IMR-90 (cell line): ENCODE measurements at regions not wholly inside any gene's neighbourhood (a gene's known extent, or its start where the extent isn't known, plus 50 kb on each side); places are given as distances from the start of the nearest gene placed in this dataset.

Source experiments
- ATAC-seq: fragments of 200-7000 bp; cut with Tn5 transposase; 2 replicates; pipeline ENCODE4 v1.9.1; 2020; ENCODE audit warnings: low read depth, mild to moderate bottlenecking, moderate library complexity
- BruUV-seq: library from RNA; stranded (reverse); fragments of 400-500 nt; replicated peaks from 2 replicates; lab custom pipeline; 2021; lab: Mats Ljungman, UMichigan
- CTCF ChIA-PET: fragments of 300-600 bp; formaldehyde crosslinking; extraction: SDS; loops from one replicate; lab custom pipeline; 2021; ENCODE audit warnings: antibody characterized with exemption; lab: Yijun Ruan, JAX
- POLR2A ChIA-PET: fragments of 300-600 bp; sonication (Branson Sonifier 250); formaldehyde crosslinking; loops from one replicate; lab custom pipeline; 2022; ENCODE audit warnings: antibody characterized with exemption; ENCODE audit not compliant: unreplicated experiment; lab: Charles Lee
- DNase-seq: peaks from one replicate; pipeline ENCODE4 v3.0.0; 2013
- H2AFZ ChIP-seq: replicated peaks from 2 replicates; pipeline ENCODE3; 2013; ENCODE audit warnings: low read length, mild to moderate bottlenecking; ENCODE audit not compliant: poor library complexity
- H2AK5ac ChIP-seq: 2 replicates; pipeline ENCODE4 v1.6.1; 2013; ENCODE audit warnings: low read depth, low read length, inconsistent platforms
- H2AK9ac ChIP-seq: replicated peaks from 2 replicates; pipeline ENCODE3; 2013; ENCODE audit warnings: mild to moderate bottlenecking, low read depth, low read length, moderate library complexity; ENCODE audit not compliant: poor library complexity
- H2BK120ac ChIP-seq: 2 replicates; pipeline ENCODE4 v1.6.1; 2013; ENCODE audit warnings: low read depth, low read length, inconsistent platforms
- H2BK15ac ChIP-seq: 3 replicates; pipeline ENCODE4 v1.6.1; 2013; ENCODE audit warnings: low read depth, low read length, inconsistent platforms
- H2BK20ac ChIP-seq: 2 replicates; pipeline ENCODE4 v1.6.1; 2013; ENCODE audit warnings: low read depth, mild to moderate bottlenecking, inconsistent platforms, low read length, moderate library complexity
- H2BK5ac ChIP-seq: 2 replicates; pipeline ENCODE4 v1.6.1; 2013; ENCODE audit warnings: mild to moderate bottlenecking, low read depth, low read length, inconsistent platforms; ENCODE audit not compliant: poor library complexity, severe bottlenecking
- H3K14ac ChIP-seq: replicated peaks from 2 replicates; pipeline ENCODE4 v1.6.1; 2013; ENCODE audit warnings: low read depth, low read length, inconsistent platforms
- H3K18ac ChIP-seq: 2 replicates; pipeline ENCODE4 v1.6.1; 2013; ENCODE audit warnings: low read depth, low read length, control low read depth
- H3K23ac ChIP-seq: 2 replicates; pipeline ENCODE4 v1.6.1; 2013; ENCODE audit warnings: low read depth, low read length, inconsistent platforms
- H3K27ac ChIP-seq: 2 replicates; pipeline ENCODE4 v1.5.1; 2013; ENCODE audit warnings: mild to moderate bottlenecking, control low read depth, low read length; ENCODE audit not compliant: insufficient read depth
- H3K27me3 ChIP-seq: 2 replicates; pipeline ENCODE4 v1.6.1; 2013; ENCODE audit warnings: low read length; ENCODE audit not compliant: control insufficient read depth, insufficient read depth
- H3K36me3 ChIP-seq: 2 replicates; pipeline ENCODE4 v1.6.1; 2013; ENCODE audit warnings: low read length, mixed read lengths; ENCODE audit not compliant: control insufficient read depth, insufficient read depth
- H3K4ac ChIP-seq: 2 replicates; pipeline ENCODE4 v1.6.1; 2013; ENCODE audit warnings: low read depth, low read length, inconsistent platforms
- H3K4me1 ChIP-seq: 2 replicates; pipeline ENCODE4 v1.6.1; 2013; ENCODE audit warnings: low read length, mixed read lengths; ENCODE audit not compliant: control insufficient read depth, insufficient read depth
- H3K4me2 ChIP-seq: 2 replicates; pipeline ENCODE4 v1.6.1; 2013; ENCODE audit warnings: low read depth, mild to moderate bottlenecking, control low read depth, low read length, moderate library complexity
- H3K4me3 ChIP-seq: 2 replicates; pipeline ENCODE4 v1.5.1; 2013; ENCODE audit warnings: low read depth, mild to moderate bottlenecking, control low read depth, low read length, moderate library complexity; ENCODE audit not compliant: insufficient read depth
- H3K56ac ChIP-seq: 2 replicates; pipeline ENCODE4 v1.6.1; 2013; ENCODE audit warnings: low read length, inconsistent platforms; ENCODE audit not compliant: insufficient read depth; ENCODE audit errors: extremely low read depth
- H3K79me1 ChIP-seq, 2 experiments: 2 replicates each; pipeline ENCODE4 v1.6.1; 2013; ENCODE audit warnings: low read length in 2 of 2, inconsistent platforms in 1 of 2, low read depth in 1 of 2
- H3K9ac ChIP-seq: 2 replicates; pipeline ENCODE4 v1.6.1; 2013; ENCODE audit warnings: low read depth, low read length, control low read depth
- H3K9me1 ChIP-seq: 2 replicates; pipeline ENCODE4 v1.6.1; 2013; ENCODE audit warnings: low read length, inconsistent platforms; ENCODE audit not compliant: insufficient read depth
- H3K9me3 ChIP-seq: 2 replicates; pipeline ENCODE4 v1.6.1; 2013; ENCODE audit warnings: low read length; ENCODE audit not compliant: control insufficient read depth, insufficient read depth
- H4K20me1 ChIP-seq: 2 replicates; pipeline ENCODE4 v1.6.1; 2013; ENCODE audit warnings: low read length, inconsistent platforms; ENCODE audit not compliant: insufficient read depth
- H4K5ac ChIP-seq: 2 replicates; pipeline ENCODE4 v1.6.1; 2013; ENCODE audit warnings: mild to moderate bottlenecking, low read depth, low read length, control low read depth
- H4K8ac ChIP-seq, 2 experiments: 2 replicates each; pipeline ENCODE4 v1.6.1; 2013; ENCODE audit warnings: low read depth in 2 of 2, low read length in 2 of 2, control low read depth in 1 of 2, inconsistent platforms in 1 of 2
- H4K91ac ChIP-seq: 2 replicates; pipeline ENCODE4 v1.6.1; 2013; ENCODE audit warnings: low read depth, low read length, inconsistent platforms; ENCODE audit not compliant: insufficient read depth
- BHLHE40 ChIP-seq: fragments of 150-350 bp; IDR thresholded peaks from 2 replicates; pipeline ENCODE4 v1.6.1; 2016; ENCODE audit warnings: mild to moderate bottlenecking, low read depth, low read length
- CEBPB ChIP-seq: IDR thresholded peaks from 2 replicates; pipeline ENCODE4 v1.6.1; 2012; ENCODE audit warnings: low read depth, low read length, improper control_type of control experiment
- CHD1 ChIP-seq: IDR thresholded peaks from 2 replicates; pipeline ENCODE4 v1.6.1; 2012; ENCODE audit warnings: low read depth, low read length, improper control_type of control experiment
- ELK1 ChIP-seq: fragments of 150-350 bp; IDR thresholded peaks from 2 replicates; pipeline ENCODE4 v1.6.1; 2016; ENCODE audit warnings: low read depth, mild to moderate bottlenecking, low read length, moderate library complexity, borderline replicate concordance
- FOS ChIP-seq: fragments of 150-350 bp; IDR thresholded peaks from 2 replicates; pipeline ENCODE4 v1.6.1; 2016; ENCODE audit warnings: low read depth, low read length
- MAFK ChIP-seq: IDR thresholded peaks from 2 replicates; pipeline ENCODE4 v1.6.1; 2012; ENCODE audit warnings: low read depth, low read length, improper control_type of control experiment
- MAZ ChIP-seq: IDR thresholded peaks from 2 replicates; pipeline ENCODE4 v1.6.1; 2012; ENCODE audit warnings: low read depth, mild to moderate bottlenecking, low read length, improper control_type of control experiment, moderate library complexity, borderline replicate concordance
- MXI1 ChIP-seq: IDR thresholded peaks from 2 replicates; pipeline ENCODE4 v1.6.1; 2012; ENCODE audit warnings: low read depth, mild to moderate bottlenecking, low read length, moderate library complexity, borderline replicate concordance
- NFE2L2 ChIP-seq: fragments of 150-350 bp; IDR thresholded peaks from 2 replicates; pipeline ENCODE4 v1.6.1; 2016; ENCODE audit warnings: low read depth, mild to moderate bottlenecking, low read length
- POLR2A ChIP-seq: IDR thresholded peaks from 2 replicates; pipeline ENCODE4 v1.6.1; 2012; ENCODE audit warnings: mild to moderate bottlenecking, low read depth, low read length
- RAD21 ChIP-seq: IDR thresholded peaks from 2 replicates; pipeline ENCODE4 v1.6.1; 2012; ENCODE audit warnings: low read length, improper control_type of control experiment
- RCOR1 ChIP-seq: IDR thresholded peaks from 2 replicates; pipeline ENCODE4 v1.6.1; 2012; ENCODE audit warnings: mild to moderate bottlenecking, low read length, improper control_type of control experiment; ENCODE audit not compliant: insufficient replicate concordance
- RFX5 ChIP-seq: IDR thresholded peaks from 2 replicates; pipeline ENCODE4 v1.8.0; 2012; ENCODE audit warnings: low read depth, mild to moderate bottlenecking, low read length, moderate library complexity
- SMC3 ChIP-seq: fragments of 150-350 bp; IDR thresholded peaks from 2 replicates; pipeline ENCODE4 v1.6.1; 2016; ENCODE audit warnings: low read depth, mild to moderate bottlenecking, antibody characterized with exemption, low read length, moderate library complexity
- USF2 ChIP-seq: fragments of 150-350 bp; IDR thresholded peaks from 2 replicates; pipeline ENCODE4 v1.6.1; 2017; ENCODE audit warnings: mild to moderate bottlenecking, antibody characterized with exemption, low read length, low read depth
- WGBS, 2 experiments: methylation state at CpG; one replicate each; pipeline versions ENCODE4 v1.1.5 to v1.1.7; 2013; ENCODE audit warnings: missing lambda C conversion rate in 2 of 2; ENCODE audit not compliant: insufficient read length in 1 of 2; ENCODE audit errors: extremely low coverage in 2 of 2; 5-methylcytosine and 5-hydroxymethylcytosine counted together
- dilution Hi-C: fragments of 300-500 bp; cut with HindIII; formaldehyde crosslinking; loops from one replicate; pipeline ENCODE4 v1.14.3; 2018; ENCODE audit warnings: low sequenced_read_pairs; ENCODE audit not compliant: unreplicated experiment
- in situ Hi-C: fragments of 300-500 bp; cut with MboI; formaldehyde crosslinking; loops from 3 replicates; pipeline ENCODE4 v1.14.3; 2019; ENCODE audit warnings: low sequenced_read_pairs, inconsistent platforms, mixed read lengths
- intact Hi-C: fragments of 100-400 bp; cut with micrococcal nuclease; formaldehyde crosslinking; loops from 2 replicates; pipeline ENCODE4 v1.10.0; 2022
- TF ChIP-seq, protein P1 (sequence below): conservative IDR thresholded peaks from 2 replicates; pipeline ENCODE4 v1.5.1; 2012; ENCODE audit warnings: mild to moderate bottlenecking, low read depth, low read length, improper control_type of control experiment

DNA sequence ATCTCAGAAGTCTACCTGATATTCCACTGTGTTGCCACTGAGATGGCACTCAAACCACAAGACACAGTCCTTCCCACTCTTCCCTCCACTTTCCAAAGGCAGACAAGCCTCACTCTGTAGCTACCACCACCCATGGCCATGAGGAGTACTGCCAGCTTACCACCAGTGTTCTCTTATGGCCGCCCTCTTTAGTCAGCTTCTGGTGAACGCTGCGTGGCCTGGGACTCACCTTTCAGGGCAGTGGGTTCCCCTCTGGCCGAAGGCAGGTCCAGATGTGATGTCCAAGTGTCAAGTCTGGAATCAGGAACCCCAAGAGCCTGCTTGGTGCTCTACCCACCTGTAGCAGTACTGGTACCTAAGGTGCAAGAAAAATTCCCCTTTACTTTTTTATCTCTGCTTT is 580.8 kb downstream of the LRRIQ3 start:
- H4K91ac ChIP-seq = no peak overlapping the region
- dilution Hi-C loops = no loop called here
- no peak overlapping the region for H3K27ac ChIP-seq
- no peak overlapping the region for H2AFZ ChIP-seq
- no CpG with 5 or more reads among the region's 4 CpGs for WGBS, 2 experiments
- H3K4me2 ChIP-seq = no peak overlapping the region
- no peak overlapping the region for H4K5ac ChIP-seq
- no peak overlapping the region for H3K14ac ChIP-seq
- H3K4me3 ChIP-seq = no peak overlapping the region
- no peaks in the 10 kb centered on the region for H3K9me1 ChIP-seq
- no peak overlapping the region for H2BK5ac ChIP-seq
- no peak overlapping the region for H3K9ac ChIP-seq
- no peak overlapping the region for H3K23ac ChIP-seq
- in situ Hi-C loops = no loop called here
- CTCF ChIA-PET = no interaction called here
- no peak overlapping the region for H3K4ac ChIP-seq
- H2BK20ac ChIP-seq = no peak overlapping the region
- H3K36me3 ChIP-seq = no peaks in the 10 kb centered on the region
- H3K18ac ChIP-seq = no peak overlapping the region
- H2BK120ac ChIP-seq = no peak overlapping the region
- H3K56ac ChIP-seq = no peak overlapping the region
- H4K8ac ChIP-seq = no peak overlapping the region
- DNase-seq (no peak), ATAC-seq (no peak)
- BruUV-seq = no TSS peak
- peaks cover 18% of the 10 kb centered on the region for H3K9me3 ChIP-seq
- intact Hi-C loops = no loop called here
- no peaks in the 10 kb centered on the region for H3K4me1 ChIP-seq
- POLR2A ChIA-PET = no interaction called here
- no peak overlapping the region for H2BK15ac ChIP-seq
- no peaks in the 10 kb centered on the region for H3K27me3 ChIP-seq
- no peak overlapping the region for H2AK5ac ChIP-seq
- no peaks in the 10 kb centered on the region for H3K79me1 ChIP-seq
- no peak for TF ChIP-seq NFE2L2
- TF ChIP-seq MXI1 = no peak
- TF ChIP-seq POLR2A = no peak
- no peak for TF ChIP-seq FOS
- TF ChIP-seq RAD21 = no peak
- no peak for TF ChIP-seq MAFK
- no peak for TF ChIP-seq SMC3
- no peak for TF ChIP-seq RCOR1
- TF ChIP-seq CHD1 = no peak
- TF ChIP-seq USF2 = no peak
- TF ChIP-seq, protein P1, sequence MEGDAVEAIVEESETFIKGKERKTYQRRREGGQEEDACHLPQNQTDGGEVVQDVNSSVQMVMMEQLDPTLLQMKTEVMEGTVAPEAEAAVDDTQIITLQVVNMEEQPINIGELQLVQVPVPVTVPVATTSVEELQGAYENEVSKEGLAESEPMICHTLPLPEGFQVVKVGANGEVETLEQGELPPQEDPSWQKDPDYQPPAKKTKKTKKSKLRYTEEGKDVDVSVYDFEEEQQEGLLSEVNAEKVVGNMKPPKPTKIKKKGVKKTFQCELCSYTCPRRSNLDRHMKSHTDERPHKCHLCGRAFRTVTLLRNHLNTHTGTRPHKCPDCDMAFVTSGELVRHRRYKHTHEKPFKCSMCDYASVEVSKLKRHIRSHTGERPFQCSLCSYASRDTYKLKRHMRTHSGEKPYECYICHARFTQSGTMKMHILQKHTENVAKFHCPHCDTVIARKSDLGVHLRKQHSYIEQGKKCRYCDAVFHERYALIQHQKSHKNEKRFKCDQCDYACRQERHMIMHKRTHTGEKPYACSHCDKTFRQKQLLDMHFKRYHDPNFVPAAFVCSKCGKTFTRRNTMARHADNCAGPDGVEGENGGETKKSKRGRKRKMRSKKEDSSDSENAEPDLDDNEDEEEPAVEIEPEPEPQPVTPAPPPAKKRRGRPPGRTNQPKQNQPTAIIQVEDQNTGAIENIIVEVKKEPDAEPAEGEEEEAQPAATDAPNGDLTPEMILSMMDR = no peak
- no peak for TF ChIP-seq ELK1
- no peak for TF ChIP-seq BHLHE40
- no peak for TF ChIP-seq CEBPB
- TF ChIP-seq RFX5 = no peak
- TF ChIP-seq MAZ = no peak
- no peak overlapping the region for H2AK9ac ChIP-seq
- H4K20me1 ChIP-seq = no peaks in the 10 kb centered on the region
